ENCODE measurements at regions not wholly inside any gene's neighbourhood (a gene's known extent, or its start where the extent isn't known, plus 50 kb on each side); places are given as distances from the start of the nearest gene placed in this dataset.
"Not testable (repeated sequence)": the region's sequence is repeated elsewhere in the genome, so short reads cannot be mapped to it uniquely, and the experiment has no call there.

DNA sequence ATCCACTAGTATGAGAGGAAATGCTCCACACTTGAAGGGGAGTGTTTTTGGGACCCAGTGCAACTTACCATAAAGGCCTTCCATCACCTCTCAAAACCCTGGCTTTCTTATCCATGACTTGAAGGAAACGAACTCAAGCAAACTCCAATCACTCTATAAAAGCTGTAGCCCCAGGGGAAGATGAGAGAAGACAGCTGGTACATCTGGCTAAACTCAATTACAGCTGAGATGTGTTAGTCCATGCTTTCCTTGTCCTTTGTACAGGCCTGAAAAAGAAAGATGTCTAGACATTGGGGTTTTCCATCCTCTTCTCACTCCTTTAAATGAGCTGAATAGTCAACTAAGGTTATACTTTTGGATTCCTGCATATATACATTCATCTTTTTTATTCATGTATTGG lies 89.5 kb upstream of the ANKRD30A start:
- Histone ChIP-seq H3K4me1 (no peaks in the 10 kb centered on the region), H3K9me3 (no peaks in the 10 kb centered on the region), H3K27me3 (no peaks in the 10 kb centered on the region), H3K27ac (no peak overlapping the region), H3K36me3 (ENCODE audit: low read depth, missing control alignments) (no peaks in the 10 kb centered on the region), H3K4me3 (no peak overlapping the region)
- WGBS, 2 donors = 28 to 57% methylated on average over 1 of the region's 1 CpG
- DNase-seq = no peak
- no peak for TF ChIP-seq POLR2A (IDR thresholded peaks at IDR 0.05)
- TF ChIP-seq, protein P1, sequence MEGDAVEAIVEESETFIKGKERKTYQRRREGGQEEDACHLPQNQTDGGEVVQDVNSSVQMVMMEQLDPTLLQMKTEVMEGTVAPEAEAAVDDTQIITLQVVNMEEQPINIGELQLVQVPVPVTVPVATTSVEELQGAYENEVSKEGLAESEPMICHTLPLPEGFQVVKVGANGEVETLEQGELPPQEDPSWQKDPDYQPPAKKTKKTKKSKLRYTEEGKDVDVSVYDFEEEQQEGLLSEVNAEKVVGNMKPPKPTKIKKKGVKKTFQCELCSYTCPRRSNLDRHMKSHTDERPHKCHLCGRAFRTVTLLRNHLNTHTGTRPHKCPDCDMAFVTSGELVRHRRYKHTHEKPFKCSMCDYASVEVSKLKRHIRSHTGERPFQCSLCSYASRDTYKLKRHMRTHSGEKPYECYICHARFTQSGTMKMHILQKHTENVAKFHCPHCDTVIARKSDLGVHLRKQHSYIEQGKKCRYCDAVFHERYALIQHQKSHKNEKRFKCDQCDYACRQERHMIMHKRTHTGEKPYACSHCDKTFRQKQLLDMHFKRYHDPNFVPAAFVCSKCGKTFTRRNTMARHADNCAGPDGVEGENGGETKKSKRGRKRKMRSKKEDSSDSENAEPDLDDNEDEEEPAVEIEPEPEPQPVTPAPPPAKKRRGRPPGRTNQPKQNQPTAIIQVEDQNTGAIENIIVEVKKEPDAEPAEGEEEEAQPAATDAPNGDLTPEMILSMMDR (IDR thresholded peaks at IDR 0.05) = no peak
- intact Hi-C loops (cut with DNase I; ENCODE audit: low total_unique reads) = no loop called here

DNA sequence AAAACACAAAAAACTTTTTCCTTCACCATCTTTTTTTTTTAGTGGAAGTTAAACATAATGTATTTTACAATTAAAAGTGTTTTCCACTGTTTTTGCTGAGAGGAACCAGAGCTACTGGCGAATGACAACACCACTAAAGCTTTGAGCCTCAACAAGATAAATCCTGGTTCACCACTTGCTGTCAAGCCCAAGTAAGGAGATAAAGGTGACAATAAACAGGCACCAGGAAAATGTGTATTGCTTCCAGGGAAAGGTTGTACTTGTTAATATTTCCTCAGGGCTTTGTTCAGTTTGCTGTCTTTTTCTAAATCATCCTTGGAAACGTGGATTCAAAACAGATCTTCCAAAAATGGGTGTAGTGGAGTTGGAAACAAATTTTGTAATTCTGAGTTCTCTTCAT lies 109.9 kb upstream of the ANKRD30A start:
- no peak for DNase-seq
- WGBS, 2 donors = 48 to 51% methylated on average over 2 of the region's 2 CpGs
- H3K4me3 ChIP-seq = no peak overlapping the region

DNA sequence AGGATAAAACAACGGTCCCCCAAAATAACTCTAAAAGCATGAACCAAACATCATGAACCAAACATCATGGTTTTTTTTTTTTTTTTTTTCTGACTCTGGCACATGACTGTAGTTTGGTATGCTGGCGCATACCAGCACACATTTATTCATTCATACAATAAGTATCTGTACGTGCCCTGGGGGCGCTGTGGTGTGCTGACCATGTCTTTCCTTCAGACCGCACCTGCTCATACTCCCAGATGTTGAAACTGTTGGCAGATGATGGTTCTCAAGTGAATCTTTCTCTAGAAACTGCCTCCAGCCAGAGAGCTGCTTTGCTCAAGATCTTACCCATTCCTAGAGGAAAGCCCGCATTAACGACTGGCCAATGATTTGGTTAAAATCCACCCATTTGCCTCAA lies 114.7 kb upstream of the ANKRD30A start:
- no peaks in the 10 kb centered on the region for H3K36me3 ChIP-seq (ENCODE audit: low read depth, missing control alignments)
- no peaks in the 10 kb centered on the region for H3K27me3 ChIP-seq
- TF ChIP-seq, protein P1 (IDR thresholded peaks at IDR 0.05) = no peak
- no peak for TF ChIP-seq POLR2A (IDR thresholded peaks at IDR 0.05)
- DNase-seq = no peak
- no peaks in the 10 kb centered on the region for H3K4me1 ChIP-seq
- intact Hi-C loops (cut with DNase I; ENCODE audit: low total_unique reads) = no loop called here
- no peak overlapping the region for H3K4me3 ChIP-seq
- 74 to 88% methylated on average over 7 of the region's 7 CpGs for WGBS, 2 donors
- H3K27ac ChIP-seq = no peak overlapping the region
- no peaks in the 10 kb centered on the region for H3K9me3 ChIP-seq

More for the DNA sequence above, 109.9 kb upstream of the ANKRD30A start:
- Histone ChIP-seq H3K36me3 (ENCODE audit: low read depth, missing control alignments) (no peaks in the 10 kb centered on the region), H3K27me3 (no peaks in the 10 kb centered on the region), H3K27ac (no peak overlapping the region), H3K4me1 (no peaks in the 10 kb centered on the region), H3K9me3 (no peaks in the 10 kb centered on the region)
- intact Hi-C loops (cut with DNase I; ENCODE audit: low total_unique reads) = no loop called here
- TF ChIP-seq, protein P1 (IDR thresholded peaks at IDR 0.05) = no peak
- no peak for TF ChIP-seq POLR2A (IDR thresholded peaks at IDR 0.05)

DNA sequence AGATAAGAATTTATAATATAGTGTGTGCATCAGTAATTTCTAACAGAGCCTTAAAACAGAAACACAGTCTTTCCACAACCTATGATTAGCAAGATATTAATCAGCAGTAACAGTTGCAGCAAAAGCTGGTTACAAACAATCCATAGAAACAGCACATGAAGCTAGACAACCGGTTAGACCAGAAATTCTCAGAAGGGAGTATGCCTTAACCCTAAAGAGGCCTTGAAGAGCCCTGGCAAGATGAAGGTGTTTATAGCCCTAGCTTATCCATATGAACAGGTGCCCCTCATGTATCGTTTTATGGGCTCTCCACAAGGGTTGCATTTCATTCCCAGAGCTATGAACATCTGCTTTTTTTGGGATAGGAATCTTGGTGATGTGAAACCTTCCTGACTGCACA lies 117.1 kb upstream of the ANKRD30A start:
- H3K27ac ChIP-seq; H3K27me3 ChIP-seq; H3K4me3 ChIP-seq; DNase-seq; H3K9me3 ChIP-seq; H3K36me3 ChIP-seq (ENCODE audit: low read depth, missing control alignments); intact Hi-C loops (cut with DNase I; ENCODE audit: low total_unique reads); H3K4me1 ChIP-seq: not testable (repeated sequence)
- 64 to 68% methylated on average over 2 of the region's 2 CpGs for WGBS, 2 donors

DNA sequence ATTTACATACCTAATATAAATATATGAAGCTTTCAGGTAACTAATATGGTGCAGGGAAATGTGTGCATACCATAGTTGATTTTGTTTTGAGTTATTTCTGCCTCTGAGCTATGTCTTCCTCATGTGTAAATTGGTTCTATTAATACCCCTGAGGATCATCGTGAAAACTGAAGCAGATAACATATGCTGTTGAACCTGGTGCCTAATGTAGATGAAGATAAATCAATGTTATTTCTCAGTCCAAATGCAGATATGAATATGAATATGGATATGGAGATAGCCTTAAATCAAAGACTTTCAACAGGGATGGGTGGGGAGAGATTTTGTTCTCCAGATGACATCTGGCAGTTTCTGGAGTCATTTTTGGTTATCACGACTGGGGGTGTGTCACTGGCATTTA lies 122.3 kb upstream of the ANKRD30A start:
- no peaks in the 10 kb centered on the region for H3K4me1 ChIP-seq
- H3K27ac ChIP-seq = no peak overlapping the region
- intact Hi-C loops (cut with DNase I; ENCODE audit: low total_unique reads) = no loop called here
- H3K27me3 ChIP-seq = no peaks in the 10 kb centered on the region
- TF ChIP-seq POLR2A (IDR thresholded peaks at IDR 0.05) = no peak
- TF ChIP-seq, protein P1 (IDR thresholded peaks at IDR 0.05) = no peak
- no peaks in the 10 kb centered on the region for H3K9me3 ChIP-seq
- WGBS, 2 donors = 75 to 78% methylated on average over 2 of the region's 2 CpGs
- H3K36me3 ChIP-seq (ENCODE audit: low read depth, missing control alignments) = no peaks in the 10 kb centered on the region
- H3K4me3 ChIP-seq = no peak overlapping the region
- DNase-seq = no peak

DNA sequence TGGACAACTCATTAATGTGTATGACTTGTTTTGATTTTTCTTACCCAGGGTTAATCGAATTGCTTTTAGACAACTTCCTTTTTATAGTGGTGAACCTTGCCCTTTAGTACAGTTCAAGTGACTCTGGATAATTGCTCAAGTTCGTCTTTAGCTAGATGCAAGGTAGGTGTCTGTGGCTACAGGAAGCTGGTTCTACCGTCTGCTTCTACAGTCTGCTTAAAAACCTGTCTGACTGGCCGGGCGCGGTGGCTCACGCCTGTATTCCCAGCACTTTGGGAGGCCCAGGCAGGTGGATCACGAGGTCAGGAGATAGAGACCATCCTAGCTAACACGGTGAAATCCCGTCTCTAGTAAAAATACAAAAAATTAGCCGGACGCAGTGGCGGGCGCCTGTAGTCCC lies 129.6 kb upstream of the ANKRD30A start:
- H3K36me3 ChIP-seq (ENCODE audit: low read depth, missing control alignments); H3K9me3 ChIP-seq; H3K27ac ChIP-seq; H3K27me3 ChIP-seq; DNase-seq; intact Hi-C loops (cut with DNase I; ENCODE audit: low total_unique reads); H3K4me1 ChIP-seq: not testable (repeated sequence)
- peak overlapping the region in 1 of 2 donors; percentile 29 for H3K4me3 ChIP-seq
- 47 to 72% methylated on average over 14 of the region's 14 CpGs for WGBS, 2 donors
